GM18508 (cell line): ENCODE measurements at regions not wholly inside any gene's neighbourhood (a gene's known extent, or its start where the extent isn't known, plus 50 kb on each side); places are given as distances from the start of the nearest gene placed in this dataset.
"Not testable (repeated sequence)": the region's sequence is repeated elsewhere in the genome, so short reads cannot be mapped to it uniquely, and the experiment has no call there.

Experiments used
- ATAC-seq: cut with Tn5 transposase; IDR thresholded peaks from one replicate; pipeline ENCODE4 v1.9.1; 2021; ENCODE audit warnings: moderate number of reproducible peaks; ENCODE audit not compliant: insufficient read depth, unreplicated experiment

DNA sequence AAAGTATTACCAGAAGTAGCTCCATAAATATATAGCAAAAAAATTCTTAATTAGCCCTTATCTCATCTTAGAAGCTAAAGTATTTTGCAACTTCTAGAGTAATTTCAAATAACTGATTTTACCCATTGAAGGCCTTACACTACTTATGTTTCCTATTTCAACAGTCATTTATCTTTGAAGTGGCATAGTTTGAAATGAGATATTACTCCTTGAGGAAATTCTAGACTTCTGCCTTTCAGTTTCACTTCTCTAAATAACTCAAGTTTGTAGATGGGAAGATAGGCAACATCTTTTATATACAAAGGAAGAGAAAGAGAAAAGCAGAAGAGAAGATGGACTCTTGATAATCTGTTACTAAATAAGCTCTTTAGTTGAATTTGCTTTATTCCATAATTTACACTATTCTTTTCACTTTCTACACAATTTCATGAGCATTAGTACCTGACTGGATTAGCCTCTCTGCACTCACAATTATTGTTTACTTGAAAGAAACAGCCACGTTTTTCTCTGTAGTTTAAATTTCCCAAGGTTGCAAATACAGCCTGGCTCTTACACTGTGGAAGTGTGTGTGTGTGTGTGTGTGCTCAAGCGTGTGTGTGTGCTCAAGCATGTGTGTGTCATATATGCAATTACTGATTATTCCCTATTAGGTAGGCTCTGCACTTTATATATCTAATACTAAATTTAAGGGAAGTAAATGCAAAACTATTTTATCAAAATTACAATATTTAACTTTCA, 60.6 kb upstream of the EMB start:
- peak; percentile 98 for ATAC-seq

DNA sequence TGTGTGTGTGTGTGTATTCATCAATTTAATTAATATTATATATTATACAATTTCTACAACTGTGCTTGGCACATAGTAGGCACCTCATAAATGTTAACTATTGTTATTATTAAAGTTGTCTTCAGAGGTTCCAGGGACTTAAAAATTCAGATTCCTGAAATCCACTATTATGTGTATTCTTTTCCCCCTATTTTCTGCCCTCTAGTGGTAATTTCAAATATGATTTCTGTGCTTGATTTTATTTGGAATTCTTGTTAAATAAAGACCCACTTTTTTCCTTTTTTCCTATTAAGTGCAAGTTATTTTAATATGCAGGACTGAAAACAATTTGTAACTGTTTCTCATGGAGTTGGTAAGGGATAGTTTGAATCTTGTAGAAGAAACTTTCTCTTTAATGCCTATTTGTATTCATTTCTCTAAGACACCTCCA, 72.0 kb upstream of the EMB start:
- ATAC-seq, result not testable (repeated sequence)

DNA sequence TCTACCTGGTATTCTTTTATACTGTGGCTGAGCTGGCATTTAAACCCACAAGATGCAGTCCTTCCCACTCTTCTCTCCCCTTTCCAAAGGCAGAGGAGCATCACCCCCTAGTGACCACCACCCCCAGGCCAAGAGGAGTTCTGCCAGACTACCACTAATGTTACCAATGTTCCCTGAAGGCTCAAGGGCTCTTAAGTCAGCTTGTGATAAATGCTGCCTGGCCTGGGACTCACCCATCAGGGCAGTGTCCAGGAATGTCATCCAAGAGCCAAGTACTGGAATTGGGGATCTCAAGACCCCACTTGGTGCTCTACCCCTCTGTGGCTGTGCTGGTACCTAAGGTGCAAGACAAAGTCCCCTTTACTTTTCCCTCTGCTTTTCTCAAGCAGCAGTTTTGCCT, 80.0 kb upstream of the EMB start:
- not testable (repeated sequence) for ATAC-seq

DNA sequence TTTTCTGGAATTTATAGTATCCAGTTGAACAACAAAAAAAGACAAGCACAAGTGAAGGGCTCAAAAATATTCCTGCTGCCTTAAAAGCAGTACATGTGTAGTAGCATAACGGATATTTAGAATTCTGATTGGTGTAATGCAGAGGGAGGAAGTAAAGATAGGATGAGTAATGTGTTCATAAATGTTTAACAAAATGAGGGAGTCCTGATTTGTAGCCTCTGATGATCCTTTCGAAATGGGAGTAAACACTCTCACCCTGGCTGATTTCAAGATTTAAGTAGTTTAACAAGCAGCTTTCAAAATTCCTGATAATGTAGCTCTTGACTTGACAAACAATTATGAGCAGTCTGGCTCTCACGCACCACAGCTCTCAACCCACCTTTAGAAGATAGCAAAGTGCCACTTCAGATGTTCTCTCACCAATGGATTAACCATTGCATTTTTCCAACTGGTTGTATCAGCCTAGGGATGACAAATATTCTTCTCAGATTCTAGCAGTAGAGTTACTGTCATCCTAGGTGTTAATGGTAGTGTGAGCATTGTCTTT, 86.5 kb upstream of the EMB start:
- not testable (repeated sequence) for ATAC-seq

DNA sequence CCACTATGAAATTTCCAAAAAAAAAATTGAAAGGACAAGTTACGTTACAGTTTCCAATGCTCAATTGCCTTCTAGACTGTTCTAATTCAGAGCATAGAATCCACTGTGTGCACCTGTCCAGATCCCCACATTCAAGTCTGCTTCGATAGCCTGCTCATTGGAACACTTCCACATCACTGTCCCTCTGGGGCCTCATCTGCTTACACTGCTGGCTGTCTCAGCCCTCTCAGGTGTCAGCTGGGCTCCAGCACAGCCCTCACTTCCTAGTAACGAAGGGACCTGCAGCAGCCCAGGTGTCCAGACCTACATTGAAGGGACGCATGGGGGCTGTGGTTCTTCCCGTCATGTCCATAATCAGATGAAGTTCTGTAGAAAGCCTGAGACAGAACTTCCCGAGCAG, 94.3 kb upstream of the EMB start:
- ATAC-seq, result no peak

DNA sequence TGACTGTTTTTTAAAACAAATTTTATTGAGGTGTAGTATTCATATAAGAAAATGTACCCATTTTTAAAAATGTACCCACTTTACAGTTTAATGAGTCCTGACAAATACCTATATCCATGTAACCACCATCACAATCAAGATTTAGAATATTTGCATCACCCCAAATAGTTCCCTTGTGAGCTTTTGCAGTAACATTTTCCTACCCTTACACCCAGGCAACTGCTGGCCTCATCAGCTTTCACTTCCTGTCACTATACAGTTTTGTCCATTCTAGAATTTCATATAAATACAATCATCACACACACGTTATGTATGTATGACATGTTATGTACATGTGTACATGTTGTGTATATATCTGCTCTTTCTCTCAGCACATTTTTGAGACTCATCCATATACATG, 96.4 kb upstream of the EMB start:
- not testable (repeated sequence) for ATAC-seq

DNA sequence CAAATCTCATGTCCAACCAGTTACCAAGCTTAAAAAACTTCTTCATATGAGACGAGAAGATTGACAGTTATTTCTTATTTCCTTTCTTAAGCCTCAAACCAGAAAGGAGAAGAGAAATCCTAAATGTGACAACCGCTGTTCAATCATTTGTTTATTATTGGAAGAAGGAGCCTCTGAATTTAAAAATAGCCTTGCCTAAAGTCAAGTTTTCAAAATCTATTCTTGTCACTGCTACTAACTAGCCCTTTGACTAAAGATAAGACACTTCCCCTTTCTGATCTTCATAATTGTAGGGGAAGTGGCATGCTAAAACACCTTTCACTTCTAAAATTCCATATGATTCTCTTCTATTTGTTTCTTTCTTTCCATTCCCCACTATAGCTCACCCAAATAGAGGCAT, 106.2 kb upstream of the EMB start:
- ATAC-seq, result peak; percentile 77

DNA sequence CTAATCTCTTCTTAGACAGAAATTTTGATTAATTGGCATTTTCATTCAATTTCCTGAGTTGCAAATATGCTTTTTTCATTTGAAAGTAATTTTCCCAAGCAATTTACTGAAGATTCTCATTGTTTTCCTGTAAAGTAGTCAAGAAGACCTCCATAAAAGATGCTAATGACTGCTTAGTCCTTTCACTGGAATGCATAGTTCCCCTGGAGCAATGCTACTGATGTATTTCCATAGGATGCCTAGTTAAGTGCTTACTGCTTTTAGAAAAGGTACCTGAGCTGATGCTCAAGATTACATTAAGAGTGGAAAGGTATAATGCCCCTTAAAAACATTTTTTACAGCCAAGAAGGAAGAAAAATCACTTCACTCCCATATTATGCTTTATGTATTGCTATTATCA, 109.2 kb upstream of the EMB start:
- no peak for ATAC-seq

DNA sequence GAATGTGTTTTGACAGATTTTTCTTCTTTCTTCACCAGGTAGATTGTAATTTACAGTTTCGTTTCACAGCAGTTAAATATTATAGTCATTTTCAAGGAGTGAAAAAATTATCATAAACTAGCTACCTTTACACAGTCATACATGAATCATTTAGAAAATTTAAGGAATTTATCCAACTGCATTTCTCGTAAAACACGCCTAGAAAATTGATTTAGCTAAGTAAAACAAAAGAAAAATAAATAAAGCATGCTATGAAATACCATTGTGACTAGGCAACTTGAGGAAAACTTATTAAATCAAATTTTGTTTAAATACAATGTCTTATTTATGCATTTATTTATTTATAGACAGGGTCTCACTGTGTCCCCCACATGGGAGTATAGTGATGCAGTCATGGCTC, 109.9 kb upstream of the EMB start:
- ATAC-seq, result no peak

DNA sequence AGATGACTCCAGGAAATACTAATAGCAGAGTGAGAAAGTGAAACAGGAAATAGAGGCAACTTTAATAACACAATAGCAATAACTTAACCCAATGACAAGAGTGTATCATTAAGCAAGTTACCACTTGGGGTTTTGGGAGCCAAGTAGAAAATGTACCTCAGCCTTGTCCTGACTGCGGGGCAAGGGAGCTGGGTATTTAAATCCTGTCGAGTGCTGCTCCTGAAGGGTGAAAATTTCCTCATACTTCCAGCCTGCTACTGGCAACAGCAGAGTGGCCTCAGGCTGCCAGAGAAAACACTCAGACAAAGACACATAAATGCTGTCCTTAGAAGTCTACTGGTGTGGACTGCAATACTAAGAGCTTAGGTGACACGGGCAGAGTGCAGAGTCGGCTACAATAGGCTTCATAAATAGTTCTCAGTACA, 112.5 kb upstream of the EMB start:
- ATAC-seq, result no peak

DNA sequence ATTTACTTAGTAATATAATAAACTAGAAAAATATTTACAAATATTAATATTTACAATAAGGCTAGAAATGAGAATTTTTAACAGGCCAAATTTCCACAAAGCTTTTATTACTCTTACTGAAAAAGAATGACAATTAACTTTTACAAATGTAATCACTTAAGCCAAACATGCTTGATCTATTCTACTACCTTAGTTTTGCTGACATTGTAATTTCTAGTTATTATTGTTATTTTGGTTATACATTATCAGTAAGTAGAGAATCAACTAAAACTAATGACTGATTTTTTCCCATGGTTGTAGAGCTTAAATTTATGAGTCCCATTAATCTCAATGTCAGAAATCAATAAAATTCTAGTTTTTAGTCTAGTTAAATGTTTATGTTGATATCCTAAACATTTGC, 107.8 kb upstream of the PARP8 start:
- not testable (repeated sequence) for ATAC-seq

DNA sequence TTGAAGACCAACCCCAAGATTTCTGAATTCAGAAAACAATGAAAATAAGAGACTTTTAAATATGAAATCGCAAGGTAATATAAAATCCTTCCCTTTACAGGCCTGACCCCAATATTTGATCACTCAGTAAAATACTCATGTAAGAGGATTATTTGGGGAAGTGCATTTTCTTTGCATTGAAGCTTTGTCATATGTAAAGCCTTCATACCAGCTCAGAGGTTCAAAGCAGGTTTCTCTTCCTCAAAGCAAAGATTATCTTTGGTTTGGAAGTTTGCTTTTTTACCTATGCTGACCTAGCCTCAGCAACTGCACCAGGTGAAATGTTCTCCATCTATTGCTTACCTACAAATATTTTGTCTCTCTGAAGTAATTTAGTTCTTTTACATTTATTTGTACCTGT, 106.5 kb upstream of the PARP8 start:
- no peak for ATAC-seq

DNA sequence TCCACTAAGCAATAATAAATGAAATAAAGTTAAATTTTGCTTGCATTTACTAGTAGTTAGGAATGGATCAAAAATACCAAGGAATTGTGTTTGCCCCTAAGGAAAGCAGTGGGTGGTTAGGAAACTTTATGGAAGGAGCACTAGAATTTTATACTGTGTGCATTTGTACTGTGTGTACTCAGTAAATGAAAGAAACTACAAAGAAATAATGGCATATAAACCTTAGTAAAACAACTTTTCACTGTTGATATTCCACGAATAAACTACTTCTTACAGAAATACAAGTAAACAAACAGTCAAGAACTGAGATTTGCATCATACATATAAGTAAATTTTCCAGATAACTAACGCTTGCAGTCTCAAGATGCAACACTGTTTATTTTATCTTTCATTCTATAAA, 103.7 kb upstream of the PARP8 start:
- no peak for ATAC-seq

DNA sequence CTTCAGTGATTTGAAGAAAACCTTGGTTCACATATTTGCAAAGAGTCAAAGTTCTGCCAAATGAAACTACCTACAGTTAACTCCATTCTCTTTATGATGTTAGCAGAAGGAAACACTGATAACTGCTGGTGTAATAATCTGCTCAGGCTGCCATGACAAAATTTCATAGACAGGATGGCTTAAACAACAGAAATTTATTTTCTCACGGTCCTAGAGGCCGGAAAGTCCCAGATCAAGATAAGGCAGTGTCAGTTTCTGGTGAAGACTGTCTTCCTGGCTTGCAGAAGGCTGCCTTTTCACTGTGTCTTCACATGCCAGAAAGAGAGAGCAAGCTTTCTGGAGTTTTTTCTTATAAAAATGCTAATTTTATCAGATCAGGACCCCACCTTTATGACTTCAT, 102.4 kb upstream of the PARP8 start:
- peak; percentile 91 for ATAC-seq

DNA sequence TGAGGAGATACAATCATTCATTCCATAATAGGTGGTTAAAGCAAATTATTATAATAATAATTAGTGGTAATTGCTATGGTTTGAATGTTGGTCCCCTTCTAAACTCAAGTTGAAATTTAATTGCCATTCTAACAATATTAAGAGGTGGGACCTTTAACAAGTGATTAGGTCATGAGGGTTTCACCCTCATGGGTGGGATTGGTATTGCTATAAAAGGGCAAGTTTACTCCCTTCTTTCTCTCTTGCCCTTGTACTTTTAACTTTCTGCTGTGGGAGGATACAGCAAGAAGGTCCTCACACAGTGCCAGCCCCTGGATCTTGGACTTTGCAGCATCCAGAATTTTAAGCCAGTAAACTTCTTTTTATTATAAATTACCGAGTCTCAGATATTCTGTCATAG, 101.9 kb upstream of the PARP8 start:
- no peak for ATAC-seq

DNA sequence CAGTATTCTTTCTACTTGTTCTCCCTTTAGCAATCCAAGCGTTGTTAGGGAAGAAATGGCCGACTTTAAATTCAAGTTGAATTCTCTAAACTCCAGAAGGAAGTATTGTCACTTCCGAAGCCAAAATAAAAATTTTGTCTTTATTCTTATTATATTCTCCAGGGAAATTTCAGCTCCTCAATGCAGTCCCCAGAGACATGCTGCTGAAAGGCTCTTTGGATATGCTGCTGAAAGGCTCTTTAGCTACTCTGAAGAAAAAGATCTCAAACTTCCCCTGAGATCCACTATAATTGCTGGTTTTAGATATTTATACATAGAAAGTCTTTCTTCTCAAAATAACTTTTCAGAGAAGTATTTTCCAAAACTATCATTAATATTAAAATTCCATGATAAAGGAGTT, 92.3 kb upstream of the PARP8 start:
- ATAC-seq, result no peak

DNA sequence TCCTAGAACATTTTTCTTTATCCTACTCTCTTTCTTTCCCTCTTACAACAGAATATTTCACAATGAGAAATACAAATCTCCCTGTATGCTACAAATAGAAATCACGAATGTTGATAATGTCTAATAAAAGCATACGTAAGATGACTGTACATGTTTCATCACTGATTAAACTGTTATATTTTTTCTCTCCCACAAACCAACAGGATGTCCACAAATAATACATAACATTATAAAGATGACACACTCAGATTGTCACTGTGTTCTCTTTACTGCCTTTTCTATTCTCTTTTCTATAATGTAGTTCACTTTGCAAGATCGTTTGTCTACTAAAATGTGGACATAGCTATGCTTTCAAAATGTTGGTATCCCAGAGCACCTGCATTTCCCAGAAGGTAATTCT, 90.7 kb upstream of the PARP8 start:
- no peak for ATAC-seq

DNA sequence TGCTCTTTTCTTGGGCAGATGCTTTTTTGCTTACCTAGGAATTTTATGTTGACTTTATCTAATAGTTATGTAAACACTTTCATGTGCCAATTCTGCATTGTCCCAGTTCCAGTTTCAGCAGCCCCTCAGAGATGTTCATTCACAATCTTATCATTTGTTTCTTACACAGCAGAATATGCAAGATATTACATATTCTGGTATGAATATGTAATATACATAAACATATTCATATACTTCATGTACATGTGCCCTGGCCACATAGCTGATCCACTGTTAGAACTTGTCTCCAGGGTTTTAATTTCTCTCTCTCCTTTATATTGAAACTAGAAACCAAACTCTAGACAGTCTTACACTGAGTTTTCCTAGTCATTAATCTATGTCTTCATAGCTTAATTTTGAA, 90.2 kb upstream of the PARP8 start:
- no peak for ATAC-seq

DNA sequence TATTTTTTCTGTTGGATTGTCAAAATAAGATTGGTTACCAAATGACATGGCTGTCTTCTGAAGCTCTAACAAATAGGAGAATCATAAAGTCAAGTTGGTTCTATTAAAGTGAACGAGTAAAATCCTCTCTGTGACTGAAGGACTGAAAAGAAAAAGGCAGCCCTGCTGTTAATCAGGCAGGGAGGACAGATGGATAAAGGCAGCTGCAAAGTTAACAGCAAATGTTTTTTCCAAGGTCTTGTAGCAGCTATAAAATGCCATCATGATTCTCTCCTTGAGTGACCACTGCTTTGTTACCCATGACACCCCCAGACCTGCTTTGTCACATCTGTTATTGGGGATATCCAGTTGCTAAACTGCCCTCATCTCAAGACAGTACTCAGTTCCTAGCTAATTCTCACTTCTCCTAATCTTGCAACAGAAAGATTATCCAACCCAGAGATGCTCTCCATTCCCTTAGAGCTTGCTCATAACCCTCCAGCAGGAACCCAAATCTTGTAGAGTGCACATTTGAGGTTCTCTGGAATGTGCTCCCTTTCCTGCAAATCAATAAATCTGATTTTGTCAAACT, 89.7 kb upstream of the PARP8 start:
- ATAC-seq, result peak; percentile 44

DNA sequence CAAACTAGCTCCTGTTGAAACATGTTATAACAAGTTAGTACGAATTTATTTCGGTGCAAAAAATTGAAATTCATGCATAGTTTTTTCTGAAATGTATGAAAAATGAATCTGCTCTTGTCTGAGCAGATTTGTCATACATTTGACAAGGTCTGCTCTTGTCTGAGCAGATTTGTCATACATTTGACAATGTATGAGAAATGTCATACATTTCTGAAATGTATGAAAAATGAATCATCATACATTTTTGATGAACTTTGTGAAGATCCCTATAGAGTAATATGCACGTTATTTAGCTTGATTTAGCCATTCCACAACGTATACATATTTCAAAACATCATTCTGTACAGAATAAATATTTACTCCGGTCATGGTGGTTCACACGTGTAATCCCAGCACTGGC, 85.9 kb upstream of the PARP8 start:
- no peak for ATAC-seq

DNA sequence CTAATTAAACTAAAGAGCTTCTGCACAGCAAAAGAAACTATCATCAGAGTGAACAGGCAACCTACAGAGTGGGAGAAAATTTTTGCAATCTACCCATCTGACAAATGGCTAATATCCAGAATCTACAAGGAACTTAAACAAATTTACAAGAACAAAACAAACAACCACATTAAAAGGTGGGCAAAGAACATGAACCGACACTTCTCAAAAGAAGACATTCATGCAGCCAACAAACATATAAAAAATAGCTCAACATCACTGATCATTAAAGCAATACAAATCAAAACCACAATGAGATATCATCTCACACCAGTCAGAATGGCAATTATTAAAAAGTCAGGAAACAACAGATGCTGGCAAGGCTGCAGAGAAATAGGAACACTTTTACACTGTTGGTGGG, 84.6 kb upstream of the PARP8 start:
- ATAC-seq, result not testable (repeated sequence)

DNA sequence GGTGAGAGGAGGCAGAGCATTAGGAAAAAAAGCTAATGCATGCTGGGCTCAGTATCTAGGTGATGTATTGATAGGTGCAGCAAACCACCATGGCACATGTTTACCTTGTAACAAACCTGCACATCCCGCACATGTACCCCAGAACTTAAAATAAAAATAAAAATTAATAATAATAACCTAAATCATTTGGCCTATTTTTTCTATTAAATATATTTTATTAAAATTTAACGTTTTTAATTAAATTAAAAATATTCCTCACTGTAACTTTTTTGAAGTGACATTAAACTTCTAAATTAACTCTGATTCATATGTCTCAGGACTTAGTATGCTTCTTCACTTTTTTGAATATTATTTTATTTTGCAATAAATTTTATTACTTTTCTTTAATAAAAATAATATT, 83.7 kb upstream of the PARP8 start:
- no peak for ATAC-seq
